ENCODE measurements at regions not wholly inside any gene's neighbourhood (a gene's known extent, or its start where the extent isn't known, plus 50 kb on each side); places are given as distances from the start of the nearest gene placed in this dataset.

DNA sequence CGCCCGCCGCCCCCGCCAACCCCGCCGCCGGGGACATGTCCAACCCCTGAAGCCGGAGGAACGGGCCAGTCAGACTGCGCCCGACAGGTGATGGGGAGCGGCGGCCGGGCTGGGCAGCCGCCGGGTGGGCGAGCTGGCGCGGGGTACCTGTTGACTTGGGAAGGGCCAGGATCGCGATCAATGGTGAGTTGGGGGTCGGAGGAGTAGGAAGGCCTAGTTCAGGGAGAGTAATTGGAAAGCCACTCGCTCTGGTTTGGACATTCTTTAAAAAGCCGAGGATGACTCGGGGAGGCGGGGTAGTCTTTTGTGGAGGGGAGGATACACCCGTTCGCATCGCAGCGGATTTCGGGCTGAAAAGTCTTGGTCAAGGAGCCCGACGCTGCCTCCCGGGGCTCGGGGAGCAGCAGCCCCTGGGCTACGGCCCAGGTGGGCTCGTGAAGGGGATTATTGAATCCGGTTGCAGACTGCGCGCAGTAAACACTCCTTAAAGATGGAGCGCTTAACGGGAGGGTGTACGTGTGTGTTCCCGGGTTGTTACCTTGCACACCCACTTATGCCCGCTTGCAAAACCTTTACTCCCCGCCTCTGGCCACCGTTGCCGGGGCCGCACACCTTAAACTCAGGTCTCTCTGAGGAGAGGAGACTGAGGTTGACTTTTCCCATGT is 123.8 kb downstream of the GOSR1 start:
- no peaks in the 10 kb centered on the region for H3K36me3 ChIP-seq (ENCODE audit: insufficient read depth, low read length, poor library complexity, severe bottlenecking)
- no TSS peak for BruUV-seq (replicated peaks)
- H3K4me3 ChIP-seq (ENCODE audit: low read depth, low read length, poor library complexity, severe bottlenecking): peak overlapping the region; percentile 94
- no peaks in the 10 kb centered on the region for H3K27me3 ChIP-seq (replicated peaks; ENCODE audit: insufficient read depth, low read depth, low read length, poor library complexity)
- H3K27ac ChIP-seq (ENCODE audit: low read depth, low read length, poor library complexity, severe bottlenecking): peak overlapping the region; percentile 96
- H3K4me1 ChIP-seq (ENCODE audit: insufficient read depth, low read length, poor library complexity, severe bottlenecking): no peaks in the 10 kb centered on the region
- DNase-seq (ENCODE audit: low spot score): peak; percentile 39
- intact Hi-C loops (cut with micrococcal nuclease; ENCODE audit: unreplicated experiment): no loop called here
- TF ChIP-seq, protein P1, sequence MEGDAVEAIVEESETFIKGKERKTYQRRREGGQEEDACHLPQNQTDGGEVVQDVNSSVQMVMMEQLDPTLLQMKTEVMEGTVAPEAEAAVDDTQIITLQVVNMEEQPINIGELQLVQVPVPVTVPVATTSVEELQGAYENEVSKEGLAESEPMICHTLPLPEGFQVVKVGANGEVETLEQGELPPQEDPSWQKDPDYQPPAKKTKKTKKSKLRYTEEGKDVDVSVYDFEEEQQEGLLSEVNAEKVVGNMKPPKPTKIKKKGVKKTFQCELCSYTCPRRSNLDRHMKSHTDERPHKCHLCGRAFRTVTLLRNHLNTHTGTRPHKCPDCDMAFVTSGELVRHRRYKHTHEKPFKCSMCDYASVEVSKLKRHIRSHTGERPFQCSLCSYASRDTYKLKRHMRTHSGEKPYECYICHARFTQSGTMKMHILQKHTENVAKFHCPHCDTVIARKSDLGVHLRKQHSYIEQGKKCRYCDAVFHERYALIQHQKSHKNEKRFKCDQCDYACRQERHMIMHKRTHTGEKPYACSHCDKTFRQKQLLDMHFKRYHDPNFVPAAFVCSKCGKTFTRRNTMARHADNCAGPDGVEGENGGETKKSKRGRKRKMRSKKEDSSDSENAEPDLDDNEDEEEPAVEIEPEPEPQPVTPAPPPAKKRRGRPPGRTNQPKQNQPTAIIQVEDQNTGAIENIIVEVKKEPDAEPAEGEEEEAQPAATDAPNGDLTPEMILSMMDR (conservative IDR thresholded peaks at IDR 0.05; ENCODE audit: low read depth, low read length): no peak
- no peak for TF ChIP-seq EZH2 (IDR thresholded peaks at IDR 0.05; ENCODE audit: borderline replicate concordance, low read depth, low read length, poor library complexity, severe bottlenecking)
- POLR2A ChIA-PET (ENCODE audit: low non-redundant PET): no interaction called here
- CTCF ChIA-PET: no interaction called here
- H3K9me3 ChIP-seq (ENCODE audit: low read depth, low read length, poor library complexity, severe bottlenecking): no peaks in the 10 kb centered on the region

DNA sequence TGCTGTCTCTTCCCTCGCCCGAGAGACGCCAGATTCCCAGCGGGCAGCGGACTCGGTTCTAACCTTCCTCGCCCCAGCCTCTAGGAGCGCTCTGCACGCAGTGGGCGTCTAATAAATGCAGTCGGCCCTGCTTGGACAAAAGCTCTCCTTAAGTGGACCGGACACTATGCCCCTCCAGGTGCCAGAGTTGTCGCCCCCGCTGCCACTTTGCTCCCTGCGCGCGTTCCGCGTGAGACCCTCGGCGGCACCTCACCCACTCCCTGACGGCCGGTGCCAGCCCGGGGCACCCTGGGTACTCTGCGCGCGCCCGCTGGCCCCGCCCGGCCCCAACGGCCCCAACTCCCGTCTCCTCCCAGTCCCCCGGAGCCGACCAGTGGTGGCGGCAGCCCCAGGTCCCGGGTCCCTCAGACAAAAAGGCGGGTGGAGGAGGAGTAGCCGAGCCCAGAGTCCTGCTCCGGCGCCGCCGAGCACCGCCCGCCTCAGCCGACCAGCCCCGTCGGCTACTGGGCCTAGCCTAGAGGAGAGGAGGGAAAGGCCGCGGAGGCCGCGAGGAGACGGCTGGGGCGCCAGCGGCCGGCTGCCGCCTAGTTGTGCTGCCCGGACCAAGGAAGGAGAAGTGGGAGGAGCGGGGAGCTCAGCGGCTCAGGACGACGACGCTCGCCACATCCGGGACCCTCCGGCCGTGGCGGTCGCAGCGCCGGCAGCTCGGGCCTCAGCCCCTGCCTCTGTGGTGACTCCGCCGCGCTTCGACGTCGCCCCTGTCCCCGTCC is 123.0 kb downstream of the GOSR1 start:
- H3K27me3 ChIP-seq (replicated peaks; ENCODE audit: insufficient read depth, low read depth, low read length, poor library complexity): no peaks in the 10 kb centered on the region
- ChIA-PET POLR2A (ENCODE audit: low non-redundant PET) (no interaction called here), CTCF (no interaction called here)
- no TSS peak for BruUV-seq (replicated peaks)
- intact Hi-C loops (cut with micrococcal nuclease; ENCODE audit: unreplicated experiment): no loop called here
- TF ChIP-seq EZH2 (IDR thresholded peaks at IDR 0.05; ENCODE audit: borderline replicate concordance, low read depth, low read length, poor library complexity, severe bottlenecking): no peak
- TF ChIP-seq, protein P1 (conservative IDR thresholded peaks at IDR 0.05; ENCODE audit: low read depth, low read length): peak; percentile 71
- peak overlapping the region; percentile 94 for H3K4me3 ChIP-seq (ENCODE audit: low read depth, low read length, poor library complexity, severe bottlenecking)
- no peaks in the 10 kb centered on the region for H3K36me3 ChIP-seq (ENCODE audit: insufficient read depth, low read length, poor library complexity, severe bottlenecking)
- peak; percentile 90 for DNase-seq (ENCODE audit: low spot score)
- peak overlapping the region; percentile 96 for H3K27ac ChIP-seq (ENCODE audit: low read depth, low read length, poor library complexity, severe bottlenecking)
- no peaks in the 10 kb centered on the region for H3K4me1 ChIP-seq (ENCODE audit: insufficient read depth, low read length, poor library complexity, severe bottlenecking)
- no peaks in the 10 kb centered on the region for H3K9me3 ChIP-seq (ENCODE audit: low read depth, low read length, poor library complexity, severe bottlenecking)

DNA sequence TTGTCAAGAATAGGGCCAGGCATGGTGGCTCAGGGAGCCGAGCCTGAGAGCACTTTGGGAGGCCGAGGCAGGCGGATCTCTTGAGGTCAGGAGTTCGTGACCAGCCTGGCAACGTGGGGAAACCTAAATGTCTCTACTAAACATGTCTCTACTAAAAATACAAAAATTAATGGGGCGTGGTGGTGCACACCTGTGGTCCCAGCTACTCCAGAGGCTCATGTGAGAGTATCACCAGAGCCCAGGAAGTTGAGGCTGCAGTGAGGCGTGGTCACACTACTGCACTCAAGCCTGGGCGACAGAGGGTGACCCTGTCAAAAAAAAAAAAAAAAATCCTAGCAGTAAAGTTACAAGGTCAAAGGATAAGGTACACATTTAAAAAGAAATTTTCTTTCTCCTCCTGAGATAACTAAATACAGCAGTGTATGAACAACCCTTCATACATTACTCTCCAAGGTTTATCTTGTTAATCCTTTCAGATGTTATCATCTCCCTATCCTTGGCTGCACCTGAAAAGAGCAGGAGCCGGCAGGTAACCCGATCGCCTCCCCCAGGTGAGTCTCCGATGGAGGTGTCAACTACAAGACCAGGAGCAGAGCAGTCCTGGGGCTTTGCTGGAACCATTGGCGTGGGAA is 122.3 kb downstream of the GOSR1 start:
- H3K4me1 ChIP-seq (ENCODE audit: insufficient read depth, low read length, poor library complexity, severe bottlenecking): no peaks in the 10 kb centered on the region
- ChIA-PET CTCF (no interaction called here), POLR2A (ENCODE audit: low non-redundant PET) (no interaction called here)
- H3K27ac ChIP-seq (ENCODE audit: low read depth, low read length, poor library complexity, severe bottlenecking): peak overlapping the region; percentile 96
- intact Hi-C loops (cut with micrococcal nuclease; ENCODE audit: unreplicated experiment): loop anchor here (10.0 kb wide), 1 partner anchor 115 kb away; no protein-coding TSS in a partner anchor
- H3K27me3 ChIP-seq (replicated peaks; ENCODE audit: insufficient read depth, low read depth, low read length, poor library complexity): no peaks in the 10 kb centered on the region
- peak overlapping the region; percentile 94 for H3K4me3 ChIP-seq (ENCODE audit: low read depth, low read length, poor library complexity, severe bottlenecking)
- TF ChIP-seq, protein P1 (conservative IDR thresholded peaks at IDR 0.05; ENCODE audit: low read depth, low read length): no peak
- no peak for TF ChIP-seq EZH2 (IDR thresholded peaks at IDR 0.05; ENCODE audit: borderline replicate concordance, low read depth, low read length, poor library complexity, severe bottlenecking)
- H3K9me3 ChIP-seq (ENCODE audit: low read depth, low read length, poor library complexity, severe bottlenecking): no peaks in the 10 kb centered on the region
- DNase-seq (ENCODE audit: low spot score): no peak
- H3K36me3 ChIP-seq (ENCODE audit: insufficient read depth, low read length, poor library complexity, severe bottlenecking): no peaks in the 10 kb centered on the region
- TSS peak; percentile 58 for BruUV-seq (replicated peaks)

All from A673 (cell line).